Sigmoid colon (tissue), 6 donors: ENCODE measurements at regions not wholly inside any gene's neighbourhood (a gene's known extent, or its start where the extent isn't known, plus 50 kb on each side); places are given as distances from the start of the nearest gene placed in this dataset.

ENCODE experiments used
- DNase-seq: peaks from one replicate; pipeline ENCODE4 v3.0.0-alpha.2; 2019
- H3K27ac ChIP-seq, 4 donors: fragments of 200-600 bp; sonication (generic); one replicate each; pipeline ENCODE4 v1.5.1; 2016 to 2019; ENCODE audit warnings: mild to moderate bottlenecking in 1 of 4
- H3K27me3 ChIP-seq, 3 donors: fragments of 200-600 bp; sonication (generic); one replicate each; pipeline ENCODE4 v1.5.1; 2019; ENCODE audit warnings: mild to moderate bottlenecking in 1 of 3
- H3K36me3 ChIP-seq, 4 donors: fragments of 200-600 bp; sonication (generic); one replicate each; pipeline ENCODE4 v1.5.1; 2016 to 2019
- H3K4me1 ChIP-seq, 4 donors: fragments of 200-600 bp; sonication (generic); one replicate each; pipeline ENCODE4 v1.5.1; 2017 to 2019
- H3K4me3 ChIP-seq, 4 donors: fragments of 200-600 bp; sonication (generic); one replicate each; pipeline ENCODE4 v1.5.1; 2017 to 2019; ENCODE audit warnings: mild to moderate bottlenecking in 2 of 4, moderate library complexity in 1 of 4
- H3K9me3 ChIP-seq, 4 donors: fragments of 200-600 bp in 3 of 4; sonication (generic) in 3 of 4; one replicate each; pipeline versions ENCODE4 v1.5.1 to v1.6.1; 2013 to 2019
- EP300 ChIP-seq, 4 donors: sonication (generic); formaldehyde crosslinking; IDR thresholded peaks; one replicate each; pipeline ENCODE4 v1.6.1; 2017; ENCODE audit warnings: antibody characterized with exemption in 4 of 4
- POLR2A ChIP-seq, 2 donors: fragments of 450-650 bp; IDR thresholded peaks; one replicate each; pipeline ENCODE4 v1.6.1; 2016; ENCODE audit warnings: antibody characterized with exemption in 2 of 2, mild to moderate bottlenecking in 2 of 2, moderate library complexity in 2 of 2
- POLR2AphosphoS5 ChIP-seq, 4 donors: sonication (generic); formaldehyde crosslinking; IDR thresholded peaks; one replicate each; pipeline ENCODE4 v1.6.1; 2017; ENCODE audit warnings: antibody characterized with exemption in 4 of 4
- WGBS, 2 donors: extraction: QIAGEN DNeasy Blood & Tissue Kit; methylation state at CpG; one replicate each; pipeline ENCODE4 v1.1.7; 2013; 5-methylcytosine and 5-hydroxymethylcytosine counted together
- intact Hi-C: fragments of 100-400 bp; cut with DNase I; formaldehyde crosslinking; loops from one replicate; pipeline ENCODE4 v1.15.1; 2023
- TF ChIP-seq, protein P1 (sequence below), 4 experiments: fragments of 450-650 bp in 3 of 4; fragments of 200-600 bp in 1 of 4; IDR thresholded peaks; one replicate each; pipeline ENCODE4 v1.5.1; 2016 to 2019; ENCODE audit warnings: antibody characterized with exemption in 4 of 4, mild to moderate bottlenecking in 3 of 4, moderate library complexity in 2 of 4
- donor health status: healthy with polysubstance abuse.
- donor health status: healthy.

DNA sequence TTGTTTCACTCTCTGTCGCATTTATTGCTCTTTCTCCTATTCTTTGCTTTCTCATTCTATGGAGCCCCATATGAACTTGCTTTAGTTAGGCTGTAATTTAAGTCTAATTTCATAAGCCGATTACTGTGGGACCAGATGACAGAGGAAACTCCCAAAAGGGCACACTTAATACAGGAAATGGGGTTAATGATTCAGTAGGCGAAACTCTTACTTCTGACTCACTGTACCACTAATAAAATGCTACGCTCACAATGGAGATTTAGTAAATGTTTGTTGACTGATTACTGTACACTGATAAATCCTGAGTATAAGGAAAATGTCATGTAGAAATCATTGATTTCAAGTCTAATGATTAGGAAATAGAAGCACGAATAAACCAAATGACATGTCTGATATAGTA lies 276.4 kb downstream of the KLF5 start:
- Histone ChIP-seq H3K4me3 (no peak overlapping the region), H3K27ac (no peak overlapping the region), H3K36me3 (no peaks in the 10 kb centered on the region), H3K27me3 (no peaks in the 10 kb centered on the region), H3K4me1 (no peaks in the 10 kb centered on the region), H3K9me3 (no peaks in the 10 kb centered on the region)
- intact Hi-C loops, result no loop called here
- TF ChIP-seq, protein P1, sequence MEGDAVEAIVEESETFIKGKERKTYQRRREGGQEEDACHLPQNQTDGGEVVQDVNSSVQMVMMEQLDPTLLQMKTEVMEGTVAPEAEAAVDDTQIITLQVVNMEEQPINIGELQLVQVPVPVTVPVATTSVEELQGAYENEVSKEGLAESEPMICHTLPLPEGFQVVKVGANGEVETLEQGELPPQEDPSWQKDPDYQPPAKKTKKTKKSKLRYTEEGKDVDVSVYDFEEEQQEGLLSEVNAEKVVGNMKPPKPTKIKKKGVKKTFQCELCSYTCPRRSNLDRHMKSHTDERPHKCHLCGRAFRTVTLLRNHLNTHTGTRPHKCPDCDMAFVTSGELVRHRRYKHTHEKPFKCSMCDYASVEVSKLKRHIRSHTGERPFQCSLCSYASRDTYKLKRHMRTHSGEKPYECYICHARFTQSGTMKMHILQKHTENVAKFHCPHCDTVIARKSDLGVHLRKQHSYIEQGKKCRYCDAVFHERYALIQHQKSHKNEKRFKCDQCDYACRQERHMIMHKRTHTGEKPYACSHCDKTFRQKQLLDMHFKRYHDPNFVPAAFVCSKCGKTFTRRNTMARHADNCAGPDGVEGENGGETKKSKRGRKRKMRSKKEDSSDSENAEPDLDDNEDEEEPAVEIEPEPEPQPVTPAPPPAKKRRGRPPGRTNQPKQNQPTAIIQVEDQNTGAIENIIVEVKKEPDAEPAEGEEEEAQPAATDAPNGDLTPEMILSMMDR (IDR thresholded peaks at IDR 0.05), result no peak
- no peak for TF ChIP-seq EP300 (IDR thresholded peaks at IDR 0.05)
- no peak for TF ChIP-seq POLR2AphosphoS5 (IDR thresholded peaks at IDR 0.05)
- no peak for TF ChIP-seq POLR2A (IDR thresholded peaks at IDR 0.05)
- no peak for DNase-seq
- WGBS, 2 donors, result 62 to 75% methylated on average over 5 of the region's 5 CpGs

DNA sequence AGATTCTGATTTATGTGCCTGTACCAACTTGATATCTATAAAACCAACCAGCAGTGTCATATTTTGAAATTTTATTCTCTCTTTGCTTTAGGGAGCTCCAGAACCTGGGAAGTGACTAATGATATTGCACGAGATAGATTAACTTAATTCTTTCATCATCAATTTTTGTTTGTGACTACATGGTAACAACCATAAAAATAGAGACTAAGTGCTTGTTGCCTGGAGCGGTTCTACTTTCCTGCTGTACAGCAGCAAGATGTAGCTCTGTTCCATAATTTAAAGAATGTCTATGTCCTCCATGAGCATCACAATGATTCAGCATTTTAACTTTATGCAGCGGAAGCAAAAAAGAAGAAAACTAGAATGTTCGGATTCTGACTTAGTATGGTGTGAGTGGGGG lies 275.6 kb downstream of the KLF5 start:
- no peak for DNase-seq
- no peak overlapping the region for H3K27ac ChIP-seq
- intact Hi-C loops, result no loop called here
- TF ChIP-seq, protein P1 (IDR thresholded peaks at IDR 0.05), result no peak
- TF ChIP-seq EP300 (IDR thresholded peaks at IDR 0.05), result no peak
- no peak for TF ChIP-seq POLR2AphosphoS5 (IDR thresholded peaks at IDR 0.05)
- no peak for TF ChIP-seq POLR2A (IDR thresholded peaks at IDR 0.05)
- WGBS, 2 donors, result 72 to 91% methylated on average over 4 of the region's 4 CpGs
- no peaks in the 10 kb centered on the region for H3K9me3 ChIP-seq
- no peaks in the 10 kb centered on the region for H3K4me1 ChIP-seq
- H3K36me3 ChIP-seq, result no peaks in the 10 kb centered on the region
- no peaks in the 10 kb centered on the region for H3K27me3 ChIP-seq
- H3K4me3 ChIP-seq, result no peak overlapping the region

DNA sequence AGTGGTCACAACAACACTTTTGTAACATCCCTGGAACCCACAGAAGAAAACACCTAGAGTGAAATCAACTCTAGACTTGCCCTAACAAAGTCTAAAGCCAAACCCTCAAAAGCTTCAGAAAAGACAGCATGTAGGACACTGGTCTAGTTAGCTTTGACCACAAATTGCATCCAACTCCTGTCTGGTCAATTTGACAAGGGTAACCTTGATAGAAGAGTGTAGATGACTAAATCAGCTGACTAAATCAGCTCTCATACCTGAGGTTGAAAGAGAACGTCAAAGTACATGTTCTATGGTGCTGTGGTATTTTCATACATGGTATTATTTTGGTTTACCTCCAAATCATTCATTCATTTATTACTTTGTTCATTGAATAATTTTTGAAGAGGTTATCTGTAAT lies 272.8 kb downstream of the KLF5 start:
- Histone ChIP-seq H3K4me1 (no peaks in the 10 kb centered on the region), H3K27me3 (no peaks in the 10 kb centered on the region), H3K36me3 (no peaks in the 10 kb centered on the region), H3K4me3 (no peak overlapping the region), H3K9me3 (no peaks in the 10 kb centered on the region), H3K27ac (no peak overlapping the region)
- no peak for DNase-seq
- TF ChIP-seq EP300 (IDR thresholded peaks at IDR 0.05) (no peak), POLR2AphosphoS5 (IDR thresholded peaks at IDR 0.05) (no peak)
- intact Hi-C loops, result no loop called here
- WGBS, 2 donors, result 90% methylated on average over 1 of the region's 1 CpG

DNA sequence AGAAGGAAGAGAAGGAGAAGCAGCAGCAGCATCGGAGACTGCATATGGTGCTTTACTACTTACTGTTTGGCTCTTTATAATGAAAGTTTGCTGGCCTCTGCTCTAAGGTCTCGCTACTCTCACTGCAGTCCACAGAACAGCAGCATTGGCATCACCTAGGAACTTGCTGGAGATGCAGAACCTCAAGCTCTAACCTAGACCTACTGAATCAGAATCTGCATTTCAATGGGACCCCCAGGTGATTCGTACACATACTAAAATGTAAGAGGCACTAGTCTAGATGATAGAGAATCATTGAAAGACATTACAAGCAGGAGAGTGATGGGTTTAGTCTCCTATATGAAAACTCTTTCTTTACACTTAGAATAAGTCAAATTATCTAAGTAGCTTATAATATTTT lies 270.6 kb downstream of the KLF5 start:
- intact Hi-C loops, result no loop called here
- TF ChIP-seq, protein P1 (IDR thresholded peaks at IDR 0.05), result no peak
- TF ChIP-seq POLR2AphosphoS5 (IDR thresholded peaks at IDR 0.05) (no peak), POLR2A (IDR thresholded peaks at IDR 0.05) (no peak), EP300 (IDR thresholded peaks at IDR 0.05) (no peak)
- Histone ChIP-seq H3K27ac (no peak overlapping the region), H3K4me1 (no peaks in the 10 kb centered on the region), H3K27me3 (no peaks in the 10 kb centered on the region), H3K9me3 (no peaks in the 10 kb centered on the region), H3K4me3 (no peak overlapping the region), H3K36me3 (no peaks in the 10 kb centered on the region)
- DNase-seq, result no peak
- 85 to 91% methylated on average over 3 of the region's 3 CpGs for WGBS, 2 donors

DNA sequence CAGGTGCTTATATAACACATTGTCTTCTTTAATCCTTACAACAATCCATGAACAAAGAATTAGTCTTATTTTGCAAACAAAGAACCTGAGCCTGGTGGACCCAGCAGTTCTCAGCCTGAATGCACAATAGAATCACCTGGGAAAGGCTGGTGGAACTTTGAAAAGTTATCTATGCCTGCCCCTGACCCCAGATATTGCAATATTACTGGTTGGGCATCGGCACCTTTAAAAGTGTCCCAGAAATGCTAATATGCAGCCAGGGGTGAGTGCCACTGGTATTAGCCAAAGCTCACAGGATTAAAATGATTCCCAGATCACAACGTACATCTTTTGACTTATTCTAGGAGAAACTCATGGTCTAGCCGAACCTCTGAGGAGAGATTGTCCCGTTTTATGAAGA lies 268.8 kb downstream of the KLF5 start:
- Histone ChIP-seq H3K9me3 (no peaks in the 10 kb centered on the region), H3K36me3 (no peaks in the 10 kb centered on the region), H3K27ac (no peak overlapping the region), H3K4me1 (no peaks in the 10 kb centered on the region), H3K4me3 (no peak overlapping the region), H3K27me3 (no peaks in the 10 kb centered on the region)
- intact Hi-C loops, result no loop called here
- 92 to 96% methylated on average over 4 of the region's 4 CpGs for WGBS, 2 donors
- DNase-seq, result no peak
- no peak for TF ChIP-seq EP300 (IDR thresholded peaks at IDR 0.05)
- no peak for TF ChIP-seq POLR2A (IDR thresholded peaks at IDR 0.05)
- TF ChIP-seq, protein P1 (IDR thresholded peaks at IDR 0.05), result no peak
- no peak for TF ChIP-seq POLR2AphosphoS5 (IDR thresholded peaks at IDR 0.05)
